GM19452 (cell line): ENCODE measurements at regions not wholly inside any gene's neighbourhood (a gene's known extent, or its start where the extent isn't known, plus 50 kb on each side); places are given as distances from the start of the nearest gene placed in this dataset.

Experiments used
- ATAC-seq: cut with Tn5 transposase; IDR thresholded peaks from one replicate; pipeline ENCODE4 v1.9.1; 2021; ENCODE audit not compliant: unreplicated experiment

GRCh38 chr2:196383799-196384198 lies 212.4 kb upstream of the STK17B start:
- no peak for ATAC-seq

DNA sequence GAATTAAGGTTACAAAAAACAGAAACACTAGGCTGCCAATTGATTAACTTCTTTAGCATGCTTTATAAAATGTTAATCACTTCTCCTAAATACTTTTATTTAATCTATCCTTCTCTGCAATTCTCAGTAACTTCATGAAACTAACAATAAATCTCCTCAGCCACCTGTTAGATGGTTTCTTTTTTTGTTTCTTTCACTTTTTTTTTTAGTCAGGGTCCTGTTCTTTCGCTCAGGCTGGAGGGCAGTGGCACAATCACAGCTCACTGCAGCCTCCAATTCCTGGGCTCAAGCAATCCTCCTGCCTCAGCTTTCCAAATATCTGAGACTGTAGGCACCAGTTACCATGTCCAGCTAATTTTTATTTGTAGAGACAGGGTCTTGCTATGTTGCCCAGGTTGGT lies 213.4 kb upstream of the STK17B start:
- ATAC-seq: no peak

DNA sequence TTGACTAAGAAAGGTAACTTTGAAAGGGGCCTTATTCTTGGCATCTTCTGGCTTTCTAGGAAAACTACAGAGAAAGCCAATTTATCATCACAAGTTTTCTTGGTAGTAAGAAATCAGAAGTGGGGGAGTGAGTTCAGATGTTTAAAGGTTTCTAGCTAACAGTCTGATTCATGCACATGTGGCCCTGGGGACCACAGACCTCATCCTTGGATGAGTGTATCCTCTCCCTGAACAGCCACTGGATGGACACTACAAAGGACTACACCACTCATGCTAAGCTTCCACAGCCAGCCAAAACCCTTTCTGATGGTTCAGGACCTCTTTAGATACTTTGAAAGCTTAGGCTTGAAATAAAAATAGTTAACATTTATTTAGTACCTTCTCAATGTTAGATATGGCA lies 218.3 kb upstream of the STK17B start:
- ATAC-seq: no peak

DNA sequence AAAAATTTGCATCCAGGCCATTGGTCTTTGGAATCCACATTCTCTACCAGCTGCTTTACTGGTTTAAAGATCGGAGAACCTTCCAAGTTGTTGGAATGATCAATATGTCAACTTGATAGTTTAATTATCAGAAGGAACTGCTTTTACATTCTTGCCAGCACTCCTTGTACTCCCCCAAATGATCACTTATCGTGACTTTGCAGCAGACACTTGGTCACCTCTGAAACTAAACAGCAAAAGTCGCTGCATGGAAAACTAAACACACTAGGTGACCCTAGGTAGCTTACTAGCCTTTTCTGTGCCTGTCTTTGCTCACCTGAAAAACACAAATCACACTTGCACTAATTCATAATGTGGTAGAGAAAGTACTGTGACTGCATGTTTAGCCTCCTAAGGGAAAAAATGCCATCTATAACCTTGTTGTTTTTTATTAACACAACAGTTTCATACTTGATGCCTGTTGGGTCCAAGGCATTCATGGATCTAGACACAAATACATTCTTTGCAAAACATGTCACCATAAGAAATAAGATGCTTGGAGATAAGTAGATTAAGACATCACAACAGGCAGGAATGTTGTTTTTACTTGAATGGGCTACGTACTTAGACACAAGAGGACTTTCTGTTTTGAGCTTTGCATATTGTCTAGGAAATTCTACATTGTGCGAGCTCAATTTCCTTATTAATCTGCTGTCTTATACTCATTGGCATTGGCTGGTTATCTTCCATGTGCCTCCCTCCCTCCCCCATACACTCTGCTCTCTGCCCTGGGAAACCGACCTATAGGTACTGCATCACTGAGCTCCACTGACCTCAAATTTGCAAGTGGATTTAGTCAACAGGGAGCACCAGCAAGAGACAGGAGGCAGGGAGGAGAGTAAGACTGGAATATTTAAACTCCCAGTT lies 219.1 kb upstream of the STK17B start:
- ATAC-seq: no peak

- ATAC-seq: no peak
Observed at GRCh38 chr2:196391149-196391479, 219.7 kb upstream of the STK17B start.

GRCh38 chr2:196399096-196399495 lies 227.7 kb upstream of the STK17B start:
- ATAC-seq: no peak

- ATAC-seq: no peak
Observed at GRCh38 chr2:196399722-196400691, 228.6 kb upstream of the STK17B start.

- no peak for ATAC-seq
Observed at GRCh38 chr2:196403471-196403870, 232.1 kb upstream of the STK17B start.

DNA sequence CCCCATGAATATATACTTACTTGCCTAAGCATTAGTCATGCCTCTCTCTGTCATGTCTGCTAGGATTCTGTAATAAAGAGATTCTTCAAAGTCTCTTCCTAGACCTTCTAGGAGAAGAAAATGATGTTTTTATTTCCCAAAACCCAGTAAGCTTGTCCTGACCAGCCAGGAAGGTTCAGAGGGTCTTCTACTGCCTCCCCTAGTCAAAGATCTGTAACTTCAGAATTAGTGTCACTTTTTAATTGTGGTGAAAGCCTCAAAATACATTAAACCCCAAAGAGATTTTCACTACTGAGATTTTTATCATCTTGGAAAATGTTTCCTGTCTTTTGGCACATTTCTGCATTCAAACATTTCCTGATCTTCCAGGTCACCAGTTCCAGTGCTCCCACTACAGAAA lies 232.9 kb upstream of the STK17B start:
- ATAC-seq: no peak

GRCh38 chr2:196407675-196408264 lies 231.7 kb upstream of the CCDC150 start:
- ATAC-seq: no peak

- ATAC-seq: no peak
Observed at GRCh38 chr2:196409376-196409775, 230.1 kb upstream of the CCDC150 start.

DNA sequence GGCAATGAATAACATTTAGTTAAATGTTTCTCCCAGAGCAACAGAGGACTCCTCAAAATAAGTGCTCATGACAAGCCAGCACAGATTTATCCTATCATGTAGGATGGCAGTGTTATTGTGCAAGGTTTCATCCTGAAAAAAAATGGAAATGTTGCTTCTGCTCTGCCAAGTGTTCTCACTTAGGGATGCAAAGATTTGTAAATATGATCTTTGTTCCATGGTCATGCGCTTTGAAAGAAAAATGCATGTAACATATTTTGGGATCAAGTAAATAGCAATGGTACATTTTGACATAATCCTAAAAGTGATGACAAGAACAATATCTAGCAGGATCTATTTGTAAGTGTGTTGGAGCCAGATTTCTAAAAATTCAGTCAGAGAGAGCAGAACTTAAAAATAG lies 229.5 kb upstream of the CCDC150 start:
- no peak for ATAC-seq

- peak; percentile 77 for ATAC-seq
Observed at GRCh38 chr2:196413821-196414274, 225.7 kb upstream of the CCDC150 start.

DNA sequence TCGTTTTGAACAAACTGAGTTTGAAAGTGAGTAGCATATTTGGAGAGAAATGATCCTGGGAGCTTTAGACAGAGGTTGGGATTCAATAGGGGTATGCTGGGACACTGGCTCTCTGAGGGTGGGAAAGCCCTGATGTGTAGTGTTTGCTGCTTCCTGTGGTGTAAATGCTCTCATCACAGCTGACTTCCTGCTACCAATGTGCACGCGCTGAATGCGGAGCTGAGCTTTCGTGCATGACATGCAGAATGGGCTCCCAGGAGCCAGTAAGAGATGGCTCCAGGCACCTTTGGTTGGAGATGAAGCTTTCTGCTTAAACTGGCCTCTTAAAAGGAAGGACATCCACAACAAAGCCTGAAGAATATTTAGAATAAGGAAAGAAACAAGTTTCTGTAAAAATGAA lies 224.1 kb upstream of the CCDC150 start:
- ATAC-seq: peak; percentile 51

- ATAC-seq: no peak
Observed at GRCh38 chr2:196420143-196420542, 219.4 kb upstream of the CCDC150 start.

DNA sequence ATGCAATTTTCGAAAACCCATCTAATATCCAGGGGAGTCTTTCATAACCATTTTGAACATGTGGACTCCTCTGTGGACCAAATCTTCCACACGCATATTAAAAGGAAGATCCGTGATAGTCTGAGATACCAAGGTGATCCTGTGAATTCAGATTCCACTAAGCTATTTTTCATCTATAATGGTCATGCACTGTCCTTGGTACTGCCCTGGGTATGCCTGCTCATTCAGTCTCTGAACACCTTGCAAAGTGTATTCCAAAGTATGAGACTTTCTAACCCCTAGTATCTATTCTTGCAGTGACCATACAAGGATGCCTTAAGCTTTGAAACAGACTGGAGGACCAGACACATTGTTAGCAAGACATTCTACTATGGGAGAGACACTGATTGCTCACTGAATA lies 217.6 kb upstream of the CCDC150 start:
- ATAC-seq: no peak

GRCh38 chr2:196422361-196422760 lies 217.2 kb upstream of the CCDC150 start:
- no peak for ATAC-seq

- ATAC-seq: no peak
Observed at GRCh38 chr2:196426122-196426521, 213.4 kb upstream of the CCDC150 start.

GRCh38 chr2:196427986-196428634 lies 211.4 kb upstream of the CCDC150 start:
- ATAC-seq: no peak

- ATAC-seq: no peak
Observed at GRCh38 chr2:196431076-196431475, 208.4 kb upstream of the CCDC150 start.

DNA sequence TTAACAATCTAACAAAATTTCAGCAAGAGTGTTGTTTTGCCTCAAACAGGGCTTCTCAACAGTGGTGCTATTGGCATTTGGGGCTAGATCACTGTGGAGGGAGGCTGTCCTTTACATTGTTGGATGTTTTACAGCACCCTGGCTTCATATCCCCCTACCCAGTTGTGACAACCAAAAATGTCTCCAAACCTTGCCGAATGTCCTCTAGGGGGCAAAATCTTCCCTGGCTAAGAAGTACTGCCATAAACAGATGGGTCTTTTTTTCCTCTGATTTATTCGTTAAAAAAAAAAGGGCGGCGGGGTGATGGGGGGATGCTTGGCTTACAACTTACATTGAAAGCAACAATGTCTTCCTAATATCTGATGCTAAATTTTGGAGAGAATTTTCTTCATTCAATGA lies 207.6 kb upstream of the CCDC150 start:
- ATAC-seq: no peak
